G401 (cell line): ENCODE measurements at regions not wholly inside any gene's neighbourhood (a gene's known extent, or its start where the extent isn't known, plus 50 kb on each side); places are given as distances from the start of the nearest gene placed in this dataset.
A peak's percentile ranks its signal among the peaks of the same experiment; 100 is the strongest.

Source experiments
- DNase-seq: peaks from one replicate; pipeline ENCODE4 v3.0.0-alpha.2; 2015; ENCODE audit warnings: low spot score
- in situ Hi-C: cut with HindIII; loops from 2 replicates; pipeline ENCODE4 v1.10.0; 2016; ENCODE audit warnings: low sequenced_read_pairs, mixed read lengths

DNA sequence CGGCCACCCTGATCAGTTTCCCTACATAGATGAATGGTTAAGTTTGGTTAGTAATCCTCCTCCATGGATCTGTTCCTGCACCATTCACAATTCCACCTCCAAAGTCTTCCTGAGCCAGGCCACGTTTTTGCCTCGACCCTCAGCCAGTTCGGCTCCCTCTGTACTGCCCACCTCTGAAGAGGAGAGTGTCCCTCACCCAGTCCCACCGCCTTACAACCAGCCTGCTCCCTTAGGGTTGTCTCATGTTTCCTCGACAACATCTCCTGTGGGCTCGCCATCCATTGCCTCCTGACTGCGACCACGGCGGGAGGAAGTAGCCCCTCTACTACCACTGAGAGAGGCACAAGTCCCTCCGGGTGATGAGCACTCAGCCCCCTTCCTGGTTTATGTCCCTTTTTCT lies 338.0 kb upstream of the CNTNAP5 start:
- no peak for DNase-seq
- in situ Hi-C loops = no loop called here

DNA sequence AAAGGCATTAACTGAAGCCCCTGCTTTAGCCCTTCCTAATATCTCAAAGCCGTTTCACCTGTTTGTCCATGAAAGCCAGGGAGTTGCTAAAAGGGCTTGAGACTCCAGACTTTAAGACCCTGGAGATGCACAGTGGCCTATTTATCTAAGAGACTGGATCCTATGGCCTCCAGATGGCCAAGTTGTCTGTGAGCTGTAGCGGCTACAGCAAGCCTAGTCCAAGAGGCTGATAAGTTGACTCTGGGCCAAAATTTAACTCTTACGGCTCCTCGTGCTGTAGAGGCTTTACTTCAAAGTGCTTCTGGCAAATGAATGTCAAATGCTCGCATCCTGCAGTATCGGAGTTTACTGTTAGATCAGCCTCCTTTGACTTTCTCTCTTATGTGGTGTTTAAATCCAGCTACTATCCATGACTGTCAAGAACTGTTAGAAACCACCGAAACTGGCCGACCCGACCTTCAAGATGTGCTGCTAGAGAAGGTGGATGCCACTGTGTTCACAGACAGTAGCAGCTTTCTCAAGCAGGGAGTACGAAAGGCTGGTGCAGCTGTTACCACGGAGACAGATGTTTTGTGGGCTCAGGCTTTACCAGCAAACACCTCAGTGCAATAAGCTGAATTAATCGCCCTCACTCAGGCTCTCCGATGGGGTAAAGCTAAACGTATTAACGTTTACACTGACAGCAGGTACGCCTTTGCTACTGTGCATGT lies 336.7 kb upstream of the CNTNAP5 start:
- in situ Hi-C loops = no loop called here
- peak; percentile 5 for DNase-seq

GRCh38 chr2:123692121-123692520 lies 333.0 kb upstream of the CNTNAP5 start:
- DNase-seq = no peak
- in situ Hi-C loops = no loop called here

- DNase-seq = no peak
- in situ Hi-C loops = no loop called here
Measured at GRCh38 chr2:123693836-123694235, 331.3 kb upstream of the CNTNAP5 start.

GRCh38 chr2:123695426-123695825 lies 329.7 kb upstream of the CNTNAP5 start:
- DNase-seq = no peak
- in situ Hi-C loops = no loop called here

GRCh38 chr2:123696021-123696420 lies 329.1 kb upstream of the CNTNAP5 start:
- in situ Hi-C loops = no loop called here

GRCh38 chr2:123696799-123697410 lies 328.2 kb upstream of the CNTNAP5 start:
- in situ Hi-C loops = no loop called here
- DNase-seq = no peak

More at GRCh38 chr2:123696021-123696420, 329.1 kb upstream of the CNTNAP5 start:
- no peak for DNase-seq

- in situ Hi-C loops = no loop called here
- DNase-seq = no peak
Measured at GRCh38 chr2:123715467-123715982, 309.6 kb upstream of the CNTNAP5 start.

DNA sequence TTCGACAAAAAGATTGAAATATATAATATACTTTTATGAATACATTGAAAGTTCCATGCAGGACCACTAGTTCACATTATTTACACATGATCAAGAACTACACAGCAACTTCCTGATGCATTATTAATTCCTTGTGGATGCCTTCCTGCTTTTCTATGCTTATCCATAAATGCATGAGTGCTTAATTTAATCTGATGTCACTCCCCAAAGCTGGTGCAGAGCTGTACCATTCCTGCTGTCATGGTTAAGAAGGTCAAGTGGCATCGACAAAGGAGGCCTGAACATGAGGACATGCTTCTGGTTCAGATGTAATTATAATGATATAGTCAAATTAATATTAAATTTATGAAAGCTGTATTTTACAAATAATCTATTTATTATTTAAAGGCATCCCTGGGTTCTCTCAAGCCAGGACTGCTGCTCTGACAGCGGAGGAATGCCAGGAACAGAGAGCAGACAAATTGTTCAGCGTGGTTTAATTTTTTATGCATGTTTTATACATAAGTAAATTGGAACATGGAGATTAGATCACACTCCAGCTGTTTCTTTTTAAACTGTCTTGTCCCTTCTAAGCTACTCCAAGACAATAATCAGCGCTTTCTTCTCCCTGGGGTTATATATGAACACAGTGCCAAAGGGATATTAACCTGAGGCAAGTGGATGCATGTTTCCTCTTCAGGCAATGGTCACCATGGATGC lies 307.3 kb upstream of the CNTNAP5 start:
- no peak for DNase-seq
- in situ Hi-C loops = no loop called here

DNA sequence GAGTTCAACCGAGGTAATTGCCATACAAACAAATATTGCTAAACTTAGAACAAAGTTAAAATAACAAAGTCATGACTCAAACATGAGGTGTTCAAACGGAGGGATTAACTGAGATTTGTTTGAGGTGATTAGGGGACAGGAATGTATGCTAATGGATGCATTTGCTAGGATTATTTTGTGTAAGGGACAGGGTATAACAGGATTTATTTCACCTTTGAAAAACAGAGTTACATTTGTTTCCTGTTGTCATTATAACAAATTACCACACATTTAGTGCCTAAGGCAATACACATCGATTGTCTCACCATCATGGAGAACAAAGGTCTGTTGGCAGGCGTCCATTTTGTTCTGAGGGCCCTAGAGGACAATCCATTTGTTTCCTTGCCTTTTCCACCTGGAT lies 304.3 kb upstream of the CNTNAP5 start:
- in situ Hi-C loops = no loop called here
- DNase-seq = no peak

DNA sequence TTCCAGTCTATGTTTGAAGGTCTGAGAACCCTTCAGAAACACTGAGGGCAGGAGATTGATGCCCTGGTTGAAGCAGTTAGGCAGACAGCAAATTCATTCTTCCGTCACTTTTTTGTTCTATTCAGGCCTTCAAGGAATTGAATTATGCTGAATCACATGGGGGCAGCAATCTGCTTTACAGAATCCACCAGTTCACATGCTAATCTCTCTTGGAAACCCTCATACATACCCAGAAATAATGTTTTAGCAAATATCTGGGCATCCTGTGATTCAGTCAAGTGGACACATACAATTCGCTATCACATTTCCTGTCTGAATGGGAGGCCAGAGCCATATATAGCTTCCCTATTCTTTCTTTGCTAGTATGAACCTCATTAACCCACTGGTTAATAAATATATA lies 301.4 kb upstream of the CNTNAP5 start:
- in situ Hi-C loops = no loop called here
- DNase-seq = no peak

DNA sequence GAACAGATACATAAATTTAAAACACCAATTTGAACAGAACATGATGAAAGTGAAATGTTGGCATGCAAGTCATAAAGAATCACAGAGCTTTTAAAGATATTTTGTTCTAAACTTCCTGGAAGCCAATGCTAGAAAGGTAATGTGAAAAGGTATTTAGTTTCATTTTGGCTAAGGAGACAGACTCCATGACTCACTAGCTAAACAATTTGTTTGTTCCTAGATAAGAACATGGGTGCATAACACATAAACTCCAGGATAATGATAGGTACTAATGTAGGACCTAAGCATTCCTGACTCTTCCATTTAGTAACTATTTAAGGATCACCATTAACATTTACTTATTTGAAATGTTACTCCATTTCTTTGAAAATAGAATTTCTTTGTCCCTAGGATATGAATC lies 292.5 kb upstream of the CNTNAP5 start:
- no peak for DNase-seq
- in situ Hi-C loops = no loop called here

- in situ Hi-C loops = no loop called here
- DNase-seq = no peak
Measured at GRCh38 chr2:123737371-123737770, 287.7 kb upstream of the CNTNAP5 start.

DNA sequence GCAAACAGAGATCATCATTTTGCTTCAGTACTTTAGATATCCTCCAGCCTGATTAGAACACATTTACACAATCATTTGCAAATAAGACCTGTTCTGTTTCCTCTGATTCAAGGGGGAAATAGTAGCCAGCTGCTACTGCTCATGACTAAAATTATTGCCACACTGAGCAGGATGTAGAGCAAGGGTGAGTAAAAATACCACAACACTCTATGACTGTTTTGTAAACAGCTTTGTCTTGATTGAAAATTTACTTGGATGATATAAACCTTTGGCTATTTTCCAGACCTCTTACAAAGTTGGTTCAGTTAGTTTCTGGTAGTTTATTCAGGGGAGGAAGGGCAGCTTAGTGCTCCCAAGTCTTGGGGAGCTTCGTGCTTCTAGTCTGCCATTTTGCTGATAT lies 286.4 kb upstream of the CNTNAP5 start:
- in situ Hi-C loops = no loop called here
- DNase-seq = no peak

DNA sequence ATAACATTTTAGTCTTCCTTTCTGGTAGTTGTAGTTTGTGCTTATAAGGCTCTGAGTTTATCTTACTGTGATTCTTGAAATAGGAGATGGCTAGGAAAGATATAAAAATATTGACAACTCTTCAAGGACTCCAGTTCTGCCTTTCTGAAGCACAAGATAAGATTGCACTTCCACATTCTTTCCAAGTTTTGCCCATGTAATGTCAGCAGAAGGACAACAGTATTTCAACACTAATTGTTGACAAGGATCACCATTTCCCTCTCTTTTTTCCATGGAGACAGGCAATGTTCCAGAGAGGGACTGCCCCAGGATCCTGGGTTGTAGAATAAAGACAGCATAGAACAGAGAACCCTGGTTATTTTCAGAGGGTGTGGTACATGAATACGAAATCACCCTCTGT lies 279.1 kb upstream of the CNTNAP5 start:
- in situ Hi-C loops = no loop called here
- DNase-seq = no peak

GRCh38 chr2:123747326-123747725 lies 277.8 kb upstream of the CNTNAP5 start:
- DNase-seq = no peak
- in situ Hi-C loops = no loop called here

DNA sequence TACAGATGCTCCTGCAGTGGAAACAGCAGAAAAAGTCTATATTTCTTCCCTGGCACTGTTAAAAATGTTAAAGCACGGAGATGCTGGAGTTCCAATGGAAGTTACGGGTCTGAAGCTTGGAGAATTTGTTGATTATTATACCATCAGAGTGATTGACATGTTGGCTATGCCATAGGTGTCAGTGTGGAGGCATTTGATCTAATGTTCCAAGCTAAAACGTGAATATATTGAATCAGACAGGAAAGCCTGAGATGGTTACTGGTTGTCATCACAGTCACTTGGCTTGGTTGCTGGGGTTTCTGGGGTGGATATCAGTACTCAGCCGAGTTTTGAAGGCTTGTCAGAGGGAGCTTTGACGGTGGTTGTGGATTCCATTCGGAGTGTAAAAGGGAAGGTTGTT lies 262.9 kb upstream of the CNTNAP5 start:
- in situ Hi-C loops = no loop called here
- no peak for DNase-seq

DNA sequence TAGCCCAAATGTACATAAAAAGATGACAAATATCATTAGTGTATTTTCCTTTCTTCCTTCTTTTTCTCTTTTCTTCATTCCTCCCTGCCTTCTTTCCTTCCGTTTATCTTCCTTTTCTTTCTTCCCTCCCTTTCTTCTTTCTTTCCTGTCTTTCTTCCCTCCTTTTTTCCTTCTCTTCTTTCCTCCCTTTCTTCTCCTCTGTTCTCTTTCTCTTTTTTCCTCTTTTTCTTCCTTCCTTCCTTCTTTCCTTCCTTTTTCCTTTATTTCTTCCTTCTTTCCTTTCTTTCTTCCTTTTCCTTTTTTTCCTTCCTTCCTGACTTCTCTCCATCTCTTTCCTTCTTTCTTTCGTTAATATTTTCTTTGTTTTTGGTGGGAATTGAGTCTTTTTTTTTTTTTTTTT lies 256.9 kb upstream of the CNTNAP5 start:
- in situ Hi-C loops = no loop called here

GRCh38 chr2:123769001-123769400 lies 256.1 kb upstream of the CNTNAP5 start:
- no peak for DNase-seq
- in situ Hi-C loops = no loop called here

More for the DNA sequence above, 256.9 kb upstream of the CNTNAP5 start:
- DNase-seq = no peak

- in situ Hi-C loops = no loop called here
- DNase-seq = no peak
Measured at GRCh38 chr2:123770996-123771720, 253.9 kb upstream of the CNTNAP5 start.
